Heart left ventricle (tissue), 13 donors: ENCODE measurements at regions not wholly inside any gene's neighbourhood (a gene's known extent, or its start where the extent isn't known, plus 50 kb on each side); places are given as distances from the start of the nearest gene placed in this dataset.
"Not testable (repeated sequence)": the region's sequence is repeated elsewhere in the genome, so short reads cannot be mapped to it uniquely, and the experiment has no call there.

Source experiments
- CTCF ChIP-seq, 12 donors: fragments of 200-600 bp; sonication (generic) in 4 of 12; IDR thresholded peaks; one replicate each; pipeline versions ENCODE4 v1.5.0 to v1.8.0; 2018 to 2022; ENCODE audit warnings: antibody characterized with exemption in 12 of 12, mild to moderate bottlenecking in 5 of 12
- POLR2A ChIP-seq, 2 donors: fragments of 450-650 bp; IDR thresholded peaks; one replicate each; pipeline ENCODE4 v1.6.1; 2017; ENCODE audit warnings: antibody characterized with exemption in 2 of 2, mild to moderate bottlenecking in 2 of 2, moderate library complexity in 2 of 2
- donor health status: ischemic (EF 13 %, LVEDD 7.1; RV severe dilation, severe dysfunction).
- donor health status: DM: no; HTN: yes; CAD: no.
- donor health status: DM: no; HTN: no; CAD: no.
- donor health status: ischemic (EF 25% LVEDD 6.9; RV normal size, moderate dysfunction).
- donor health status: ischemic (EF 25% LVEDD 5.7; RV mildly dilated, moderate dysfunction).
- donor health status: ischemic (EF 35%, LVEDD 5.7; RV mildly dilated, moderate dysfunction).
- donor health status: nonischemic (EF 11% LVEDD 7.7; RV severe dilation, severe dysfunction).
- donor health status: DM: yes; HTN: yes; CAD: no.
- donor health status: PGD.
- donor health status: ischemic (EF 29% LVEDD 5.4; RV normal size, mild dysfunction).
- donor health status: nonischemic (EF 23%, LVEDD 6.1; RV moderate dilation, normal function).

- TF ChIP-seq CTCF, POLR2A (IDR thresholded peaks at IDR 0.05): not testable (repeated sequence)
Observed at GRCh38 chr2:123805746-123806145, 219.3 kb upstream of the CNTNAP5 start.
